Breast epithelium (tissue), 4 donors: ENCODE measurements at regions not wholly inside any gene's neighbourhood (a gene's known extent, or its start where the extent isn't known, plus 50 kb on each side); places are given as distances from the start of the nearest gene placed in this dataset.

Experiments used
- DNase-seq, 2 donors: peaks; one replicate each; pipeline ENCODE4 v3.0.0-alpha.2; 2019; ENCODE audit warnings: low spot score in 2 of 2
- H3K27ac ChIP-seq, 2 donors: fragments of 200-600 bp; sonication (generic) in 1 of 2; one replicate each; pipeline ENCODE4 v1.5.1; 2016 to 2019; ENCODE audit warnings: mild to moderate bottlenecking in 1 of 2
- H3K27me3 ChIP-seq, 2 donors: fragments of 200-600 bp; sonication (generic) in 1 of 2; one replicate each; pipeline versions ENCODE4 v1.5.1 to v1.6.0; 2017 to 2019; ENCODE audit warnings: control low read depth in 1 of 2, mild to moderate bottlenecking in 1 of 2
- H3K36me3 ChIP-seq: fragments of 200-600 bp; one replicate; pipeline ENCODE4 v1.5.1; 2019
- H3K4me1 ChIP-seq, 2 donors: fragments of 200-600 bp; sonication (generic); one replicate each; pipeline ENCODE4 v1.5.1; 2016 to 2019; ENCODE audit warnings: control low read depth in 1 of 2
- H3K4me3 ChIP-seq, 3 donors: fragments of 200-600 bp; sonication (generic); 1 replicate in 2 of 3; 2 replicates in 1 of 3; pipeline ENCODE4 v1.5.1; 2016 to 2019; ENCODE audit warnings: mild to moderate bottlenecking in 3 of 3, moderate library complexity in 2 of 3
- H3K9me3 ChIP-seq, 2 donors: fragments of 200-600 bp; sonication (generic) in 1 of 2; one replicate each; pipeline ENCODE4 v1.5.1; 2016 to 2019; ENCODE audit warnings: control low read depth in 1 of 2
- POLR2A ChIP-seq: fragments of 450-650 bp; IDR thresholded peaks from one replicate; pipeline ENCODE4 v1.6.1; 2016; ENCODE audit warnings: antibody characterized with exemption, mild to moderate bottlenecking, moderate library complexity
- POLR2AphosphoS5 ChIP-seq, 3 donors: sonication (generic); formaldehyde crosslinking; IDR thresholded peaks; one replicate each; pipeline ENCODE4 v1.6.1; 2017; ENCODE audit warnings: antibody characterized with exemption in 3 of 3
- intact Hi-C: fragments of 100-400 bp; cut with DNase I; formaldehyde crosslinking; loops from one replicate; pipeline ENCODE4 v1.15.1; 2023; ENCODE audit warnings: low total_unique reads
- TF ChIP-seq, protein P1 (sequence below), 3 donors: fragments of 450-650 bp; IDR thresholded peaks; one replicate each; pipeline ENCODE4 v1.5.1; 2016 to 2017; ENCODE audit warnings: antibody characterized with exemption in 3 of 3, mild to moderate bottlenecking in 3 of 3, moderate library complexity in 3 of 3

DNA sequence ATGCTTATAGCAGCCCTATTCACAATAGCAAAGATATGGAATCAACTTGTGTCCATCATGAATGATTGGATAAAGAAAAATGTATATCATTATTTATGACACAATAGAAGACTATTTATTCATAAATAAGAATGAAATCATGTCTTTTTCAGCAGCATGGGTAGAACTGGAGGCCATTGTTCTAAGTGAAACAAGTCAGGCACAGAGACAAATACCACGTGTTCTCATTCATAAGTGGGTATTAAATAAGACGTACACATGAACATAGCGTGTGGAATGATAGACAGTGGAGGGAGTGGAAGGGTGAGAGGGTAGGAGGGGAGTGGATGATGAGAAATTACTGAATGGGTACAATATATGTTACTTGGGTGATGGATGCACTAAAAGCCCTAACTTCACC lies 762.4 kb downstream of the REEP3 start:
- Histone ChIP-seq H3K36me3 (no peaks in the 10 kb centered on the region), H3K27ac (no peak overlapping the region), H3K4me3 (no peak overlapping the region), H3K27me3 (no peaks in the 10 kb centered on the region), H3K9me3 (no peaks in the 10 kb centered on the region), H3K4me1 (no peaks in the 10 kb centered on the region)
- no peak for DNase-seq
- intact Hi-C loops = no loop called here
- TF ChIP-seq, protein P1, sequence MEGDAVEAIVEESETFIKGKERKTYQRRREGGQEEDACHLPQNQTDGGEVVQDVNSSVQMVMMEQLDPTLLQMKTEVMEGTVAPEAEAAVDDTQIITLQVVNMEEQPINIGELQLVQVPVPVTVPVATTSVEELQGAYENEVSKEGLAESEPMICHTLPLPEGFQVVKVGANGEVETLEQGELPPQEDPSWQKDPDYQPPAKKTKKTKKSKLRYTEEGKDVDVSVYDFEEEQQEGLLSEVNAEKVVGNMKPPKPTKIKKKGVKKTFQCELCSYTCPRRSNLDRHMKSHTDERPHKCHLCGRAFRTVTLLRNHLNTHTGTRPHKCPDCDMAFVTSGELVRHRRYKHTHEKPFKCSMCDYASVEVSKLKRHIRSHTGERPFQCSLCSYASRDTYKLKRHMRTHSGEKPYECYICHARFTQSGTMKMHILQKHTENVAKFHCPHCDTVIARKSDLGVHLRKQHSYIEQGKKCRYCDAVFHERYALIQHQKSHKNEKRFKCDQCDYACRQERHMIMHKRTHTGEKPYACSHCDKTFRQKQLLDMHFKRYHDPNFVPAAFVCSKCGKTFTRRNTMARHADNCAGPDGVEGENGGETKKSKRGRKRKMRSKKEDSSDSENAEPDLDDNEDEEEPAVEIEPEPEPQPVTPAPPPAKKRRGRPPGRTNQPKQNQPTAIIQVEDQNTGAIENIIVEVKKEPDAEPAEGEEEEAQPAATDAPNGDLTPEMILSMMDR (IDR thresholded peaks at IDR 0.05) = no peak
- TF ChIP-seq POLR2AphosphoS5 (IDR thresholded peaks at IDR 0.05) (no peak), POLR2A (no peak)

DNA sequence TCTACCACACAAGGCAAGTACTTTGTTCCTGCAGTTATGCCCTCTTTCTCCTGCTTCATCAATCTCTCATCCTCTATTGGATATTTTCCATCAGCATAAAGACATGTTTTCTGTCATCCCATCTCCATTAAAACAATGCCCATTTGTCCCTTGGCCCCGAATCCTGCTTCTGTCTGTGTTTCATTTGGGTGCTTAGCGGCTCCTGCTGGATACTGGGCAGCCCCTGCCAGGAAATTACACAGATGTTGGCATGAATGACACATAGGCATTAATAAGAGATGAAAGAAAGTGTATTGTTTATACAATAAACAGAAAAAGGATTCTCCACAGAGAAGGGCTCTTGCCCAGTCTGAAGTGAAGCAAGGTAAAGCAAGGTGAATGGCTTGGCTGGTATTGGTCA lies 765.3 kb downstream of the REEP3 start:
- DNase-seq = no peak
- H3K27ac ChIP-seq = no peak overlapping the region
- intact Hi-C loops = no loop called here
- H3K27me3 ChIP-seq = no peaks in the 10 kb centered on the region
- TF ChIP-seq, protein P1 (IDR thresholded peaks at IDR 0.05) = no peak
- no peak for TF ChIP-seq POLR2AphosphoS5 (IDR thresholded peaks at IDR 0.05)
- no peak for TF ChIP-seq POLR2A
- no peaks in the 10 kb centered on the region for H3K36me3 ChIP-seq
- H3K4me1 ChIP-seq = no peaks in the 10 kb centered on the region
- H3K9me3 ChIP-seq = no peaks in the 10 kb centered on the region
- no peak overlapping the region for H3K4me3 ChIP-seq

DNA sequence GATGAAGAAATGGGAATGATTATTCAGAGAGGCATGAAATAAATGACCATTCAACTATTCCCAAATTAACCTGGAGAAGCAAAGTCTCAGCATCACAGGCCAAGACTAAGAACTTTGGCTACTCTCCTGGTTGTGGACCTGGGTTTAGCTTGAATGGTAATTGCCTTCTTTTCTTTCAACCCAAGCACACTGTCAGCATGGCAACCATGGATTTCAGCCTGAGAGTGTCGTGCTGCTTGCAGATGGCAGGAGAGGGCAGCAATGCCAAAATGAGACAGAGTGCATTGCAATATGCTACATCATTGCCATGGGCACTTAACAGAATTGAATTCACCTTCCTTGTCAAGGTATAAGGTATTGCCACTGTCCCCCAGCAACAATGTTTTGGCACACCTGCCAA lies 767.2 kb downstream of the REEP3 start:
- no peak overlapping the region for H3K27ac ChIP-seq
- intact Hi-C loops = no loop called here
- no peaks in the 10 kb centered on the region for H3K9me3 ChIP-seq
- no peaks in the 10 kb centered on the region for H3K27me3 ChIP-seq
- no peak for TF ChIP-seq POLR2A
- TF ChIP-seq POLR2AphosphoS5 (IDR thresholded peaks at IDR 0.05) = no peak
- TF ChIP-seq, protein P1 (IDR thresholded peaks at IDR 0.05) = no peak
- no peaks in the 10 kb centered on the region for H3K36me3 ChIP-seq
- no peak for DNase-seq
- no peaks in the 10 kb centered on the region for H3K4me1 ChIP-seq
- H3K4me3 ChIP-seq = no peak overlapping the region

DNA sequence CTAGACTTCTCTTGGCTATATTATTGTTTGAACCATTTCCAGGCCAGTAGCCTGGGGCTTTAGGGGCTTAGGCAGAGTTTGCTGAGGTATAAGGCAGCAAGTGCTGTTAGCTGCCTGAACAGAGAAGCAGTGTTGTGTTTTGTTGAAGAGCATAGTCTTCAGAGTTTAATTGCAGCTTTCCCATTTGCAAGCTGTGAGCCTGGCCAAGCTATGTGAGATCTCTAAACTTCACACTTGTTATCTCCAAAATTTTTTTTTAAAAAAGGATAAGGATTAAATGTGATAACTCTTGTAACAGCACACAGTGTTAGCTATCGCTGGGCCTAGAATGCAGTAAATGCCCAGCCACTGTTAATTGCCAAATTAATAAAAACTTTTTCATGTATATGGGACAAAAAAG lies 782.4 kb downstream of the REEP3 start:
- no peaks in the 10 kb centered on the region for H3K9me3 ChIP-seq
- H3K27me3 ChIP-seq = no peaks in the 10 kb centered on the region
- TF ChIP-seq, protein P1 (IDR thresholded peaks at IDR 0.05) = no peak
- TF ChIP-seq POLR2AphosphoS5 (IDR thresholded peaks at IDR 0.05) = no peak
- TF ChIP-seq POLR2A = no peak
- H3K36me3 ChIP-seq = no peaks in the 10 kb centered on the region
- intact Hi-C loops = no loop called here
- H3K4me3 ChIP-seq = no peak overlapping the region
- H3K27ac ChIP-seq = no peak overlapping the region
- no peaks in the 10 kb centered on the region for H3K4me1 ChIP-seq
- DNase-seq = no peak

DNA sequence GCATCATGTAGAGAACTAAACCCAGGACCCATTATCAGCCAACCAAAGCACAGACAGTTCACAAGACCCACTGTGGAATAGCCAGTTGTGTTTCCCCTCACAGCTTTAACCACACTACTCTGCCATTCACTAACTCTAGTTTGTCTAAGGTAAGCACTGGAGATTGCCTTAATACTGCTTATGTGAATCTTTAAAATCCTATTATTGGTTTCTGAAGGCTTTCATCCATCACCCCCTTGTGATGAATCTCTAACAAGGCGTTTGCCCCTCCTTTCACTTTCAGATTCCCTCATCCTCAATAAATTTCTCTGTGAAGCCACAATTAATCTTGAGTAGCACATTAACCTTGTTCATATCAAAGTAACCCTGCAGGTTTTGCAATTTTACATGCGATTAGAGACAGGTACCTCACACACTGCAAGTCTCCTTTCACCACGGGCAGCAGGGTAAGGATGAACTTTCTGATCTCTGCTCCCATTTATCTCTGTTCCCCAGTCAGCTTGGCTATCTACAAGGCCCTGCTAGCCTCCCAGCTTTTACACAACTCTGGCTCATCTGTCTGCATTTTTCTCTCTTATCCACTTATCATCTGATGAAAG lies 785.6 kb downstream of the REEP3 start:
- H3K36me3 ChIP-seq = no peaks in the 10 kb centered on the region
- H3K27me3 ChIP-seq = no peaks in the 10 kb centered on the region
- no peak for DNase-seq
- TF ChIP-seq POLR2AphosphoS5 (IDR thresholded peaks at IDR 0.05) (no peak), POLR2A (no peak)
- TF ChIP-seq, protein P1 (IDR thresholded peaks at IDR 0.05) = no peak
- no peak overlapping the region for H3K27ac ChIP-seq
- no peaks in the 10 kb centered on the region for H3K4me1 ChIP-seq
- H3K4me3 ChIP-seq = no peak overlapping the region
- intact Hi-C loops = no loop called here
- no peaks in the 10 kb centered on the region for H3K9me3 ChIP-seq
